Transverse colon (tissue), 4 donors: ENCODE measurements at regions not wholly inside any gene's neighbourhood (a gene's known extent, or its start where the extent isn't known, plus 50 kb on each side); places are given as distances from the start of the nearest gene placed in this dataset.
A peak's percentile ranks its signal among the peaks of the same experiment; 100 is the strongest.

Experiments used
- DNase-seq: peaks from one replicate; pipeline ENCODE4 v3.0.0-alpha.2; 2019
- H3K27ac ChIP-seq, 4 donors: fragments of 200-600 bp; sonication (generic); 2 replicates each; pipeline ENCODE4 v1.5.1; 2016 to 2018; ENCODE audit warnings: inconsistent platforms in 4 of 4
- H3K27me3 ChIP-seq: fragments of 200-600 bp; sonication (generic); 2 replicates; pipeline ENCODE4 v1.5.1; 2017; ENCODE audit warnings: inconsistent platforms
- H3K36me3 ChIP-seq, 4 donors: fragments of 200-600 bp; sonication (generic); 2 replicates each; pipeline ENCODE4 v1.5.1; 2017 to 2019; ENCODE audit warnings: inconsistent platforms in 4 of 4
- H3K4me1 ChIP-seq, 4 donors: fragments of 200-600 bp; sonication (generic); 2 replicates each; pipeline ENCODE4 v1.5.1; 2017 to 2020; ENCODE audit warnings: inconsistent platforms in 4 of 4
- H3K4me3 ChIP-seq, 4 donors: fragments of 200-600 bp; sonication (generic); 1 replicate in 1 of 4; 2 replicates in 3 of 4; pipeline versions ENCODE4 v1.5.1 to v1.6.1; 2017 to 2019; ENCODE audit warnings: inconsistent platforms in 4 of 4
- H3K9me3 ChIP-seq, 2 donors: fragments of 200-600 bp; sonication (generic); 2 replicates each; pipeline ENCODE4 v1.5.1; 2017 to 2019; ENCODE audit warnings: inconsistent platforms in 2 of 2
- EP300 ChIP-seq: sonication (generic); formaldehyde crosslinking; IDR thresholded peaks from one replicate; pipeline ENCODE4 v1.6.1; 2017; ENCODE audit warnings: antibody characterized with exemption, low read depth
- POLR2A ChIP-seq: fragments of 450-650 bp; IDR thresholded peaks from one replicate; pipeline ENCODE4 v1.6.1; 2016; ENCODE audit warnings: antibody characterized with exemption, mild to moderate bottlenecking, moderate library complexity
- POLR2AphosphoS5 ChIP-seq, 3 donors: sonication (generic); formaldehyde crosslinking; IDR thresholded peaks; one replicate each; pipeline ENCODE4 v1.6.1; 2016; ENCODE audit warnings: antibody characterized with exemption in 3 of 3
- WGBS, 2 donors: methylation state at CpG; one replicate each; pipeline ENCODE4 v1.1.5; 2018; ENCODE audit warnings: low coverage in 1 of 2; 5-methylcytosine and 5-hydroxymethylcytosine counted together
- in situ Hi-C, 4 donors: fragments of 200-750 bp; cut with MboI; loops; one replicate each; pipeline versions ENCODE4 v1.15.0 to v1.15.1; 2017; ENCODE audit warnings: low sequenced_read_pairs in 3 of 4, low pct_ligation_motif_present in 1 of 4, low pct_unique_long_range_greater_than_20kb in 1 of 4
- intact Hi-C: fragments of 100-400 bp; cut with DNase I; formaldehyde crosslinking; loops from one replicate; pipeline ENCODE4 v1.15.1; 2023; ENCODE audit warnings: low total_unique reads
- TF ChIP-seq, protein P1 (sequence below), 5 experiments: fragments of 200-600 bp in 3 of 5; fragments of 450-650 bp in 2 of 5; sonication (generic) in 3 of 5; IDR thresholded peaks; 1 replicate in 2 of 5; 2 replicates in 3 of 5; pipeline ENCODE4 v1.5.1; 2016 to 2017; ENCODE audit warnings: antibody characterized with exemption in 5 of 5, inconsistent platforms in 3 of 5, mild to moderate bottlenecking in 2 of 5, moderate library complexity in 1 of 5

DNA sequence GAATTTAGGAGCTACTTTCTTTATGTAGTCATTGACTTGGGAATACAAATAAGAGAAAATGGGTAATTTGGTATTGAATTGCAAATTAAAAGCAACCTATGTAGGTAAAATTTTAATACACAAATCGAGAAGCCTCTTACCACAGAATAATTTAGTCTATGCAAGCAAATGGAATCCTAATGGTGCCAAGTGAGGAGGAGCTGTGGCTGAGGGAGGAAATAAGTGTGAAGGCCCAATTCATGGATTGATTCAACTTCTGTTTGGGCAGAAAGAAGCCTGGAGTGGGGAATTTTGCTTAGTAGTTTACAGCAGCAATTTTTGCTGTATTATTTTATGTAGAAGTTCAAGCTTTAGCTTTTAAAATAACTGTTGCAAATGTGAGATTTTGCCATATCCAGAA, 291.9 kb downstream of the OXSM start:
- TF ChIP-seq POLR2AphosphoS5 (IDR thresholded peaks at IDR 0.05) (no peak), EP300 (no peak), POLR2A (no peak)
- TF ChIP-seq, protein P1, sequence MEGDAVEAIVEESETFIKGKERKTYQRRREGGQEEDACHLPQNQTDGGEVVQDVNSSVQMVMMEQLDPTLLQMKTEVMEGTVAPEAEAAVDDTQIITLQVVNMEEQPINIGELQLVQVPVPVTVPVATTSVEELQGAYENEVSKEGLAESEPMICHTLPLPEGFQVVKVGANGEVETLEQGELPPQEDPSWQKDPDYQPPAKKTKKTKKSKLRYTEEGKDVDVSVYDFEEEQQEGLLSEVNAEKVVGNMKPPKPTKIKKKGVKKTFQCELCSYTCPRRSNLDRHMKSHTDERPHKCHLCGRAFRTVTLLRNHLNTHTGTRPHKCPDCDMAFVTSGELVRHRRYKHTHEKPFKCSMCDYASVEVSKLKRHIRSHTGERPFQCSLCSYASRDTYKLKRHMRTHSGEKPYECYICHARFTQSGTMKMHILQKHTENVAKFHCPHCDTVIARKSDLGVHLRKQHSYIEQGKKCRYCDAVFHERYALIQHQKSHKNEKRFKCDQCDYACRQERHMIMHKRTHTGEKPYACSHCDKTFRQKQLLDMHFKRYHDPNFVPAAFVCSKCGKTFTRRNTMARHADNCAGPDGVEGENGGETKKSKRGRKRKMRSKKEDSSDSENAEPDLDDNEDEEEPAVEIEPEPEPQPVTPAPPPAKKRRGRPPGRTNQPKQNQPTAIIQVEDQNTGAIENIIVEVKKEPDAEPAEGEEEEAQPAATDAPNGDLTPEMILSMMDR (IDR thresholded peaks at IDR 0.05): no peak
- Histone ChIP-seq H3K4me1 (no peaks in the 10 kb centered on the region), H3K27ac (no peak overlapping the region), H3K4me3 (no peak overlapping the region), H3K9me3 (no peaks in the 10 kb centered on the region), H3K36me3 (no peaks in the 10 kb centered on the region), H3K27me3 (no peaks in the 10 kb centered on the region)
- intact Hi-C loops: no loop called here
- DNase-seq: no peak
- 49 to 86% methylated on average over 1 of the region's 1 CpG for WGBS, 2 donors
- in situ Hi-C loops: no loop called here

DNA sequence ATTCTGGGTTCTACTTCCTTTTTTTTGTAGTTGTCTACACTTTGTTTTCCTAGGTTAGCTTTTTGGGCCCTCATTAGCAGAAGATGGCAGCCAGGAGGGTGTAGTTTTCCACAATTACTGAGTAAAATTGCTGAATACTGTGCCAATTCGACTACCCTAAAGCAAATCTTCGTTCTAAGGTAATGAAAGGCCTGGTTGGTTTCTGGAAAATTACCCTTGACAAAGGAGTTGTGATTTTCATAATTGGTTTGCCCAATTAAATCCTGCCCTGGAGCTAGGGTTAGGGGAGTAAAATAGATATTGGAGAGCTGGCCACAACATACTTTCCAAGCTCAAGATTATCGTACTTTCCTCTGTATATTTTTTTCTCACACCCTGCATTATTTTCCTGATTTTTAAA, 293.0 kb downstream of the OXSM start:
- in situ Hi-C loops: no loop called here
- Histone ChIP-seq H3K36me3 (no peaks in the 10 kb centered on the region), H3K4me3 (no peak overlapping the region), H3K9me3 (peaks cover 0 to 8% of the 10 kb centered on the region in 2 donors), H3K27ac (no peak overlapping the region), H3K4me1 (no peaks in the 10 kb centered on the region), H3K27me3 (no peaks in the 10 kb centered on the region)
- WGBS, 2 donors: 77 to 100% methylated on average over 1 to 3 of the region's 3 CpGs
- TF ChIP-seq, protein P1 (IDR thresholded peaks at IDR 0.05): no peak
- TF ChIP-seq POLR2AphosphoS5 (IDR thresholded peaks at IDR 0.05) (no peak), EP300 (no peak), POLR2A (no peak)
- intact Hi-C loops: no loop called here
- no peak for DNase-seq

DNA sequence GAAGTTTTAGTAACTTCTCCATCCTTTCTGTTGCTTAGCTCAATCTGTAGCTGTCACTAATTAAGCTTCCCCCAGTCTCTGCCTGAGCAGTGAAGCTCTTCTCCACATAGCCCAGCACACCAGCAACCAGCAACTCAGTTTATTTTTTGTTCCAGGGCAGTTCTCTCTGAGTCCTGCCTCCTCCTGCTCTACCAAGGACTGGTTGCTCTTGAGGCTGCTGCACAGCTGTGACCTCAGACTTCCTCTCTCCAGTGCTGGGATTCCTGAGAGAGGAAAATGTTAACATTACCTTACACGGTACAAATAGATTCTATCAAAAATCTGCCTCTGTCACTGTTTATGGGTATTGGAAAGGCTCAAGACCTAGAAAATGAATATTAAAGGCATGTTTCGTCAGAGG, 294.7 kb downstream of the OXSM start:
- in situ Hi-C loops (no loop called here), intact Hi-C loops (no loop called here)
- Histone ChIP-seq H3K27ac (peak overlapping the region in 1 of 4 donors; percentile 6), H3K4me1 (no peaks in the 10 kb centered on the region), H3K4me3 (no peak overlapping the region), H3K27me3 (no peaks in the 10 kb centered on the region), H3K36me3 (no peaks in the 10 kb centered on the region), H3K9me3 (peaks cover 0 to 13% of the 10 kb centered on the region in 2 donors)
- TF ChIP-seq EP300: no peak
- no peak for TF ChIP-seq POLR2A
- TF ChIP-seq, protein P1 (IDR thresholded peaks at IDR 0.05): no peak
- no peak for TF ChIP-seq POLR2AphosphoS5 (IDR thresholded peaks at IDR 0.05)
- DNase-seq: no peak
- WGBS, 2 donors: 43 to 51% methylated on average over 2 of the region's 2 CpGs

DNA sequence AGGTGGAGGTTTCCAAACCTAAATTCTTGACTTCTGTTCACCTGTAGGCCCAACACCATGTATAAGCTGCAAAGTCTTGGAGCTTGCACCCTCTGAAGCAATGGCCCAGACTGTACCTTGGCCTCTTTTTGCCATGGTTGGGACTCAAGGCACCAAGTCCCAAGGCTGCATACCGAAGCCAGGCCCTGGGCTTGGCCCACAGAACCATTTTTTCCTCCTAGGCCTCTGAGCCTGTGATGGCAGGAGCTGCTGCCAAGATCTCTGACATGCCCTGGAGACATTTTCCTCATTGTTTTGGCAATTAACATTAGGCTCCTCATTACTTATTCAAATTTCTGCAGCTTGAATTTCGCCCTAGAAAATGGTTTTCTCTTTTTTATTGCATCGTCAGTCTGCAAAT, 297.9 kb downstream of the OXSM start:
- TF ChIP-seq POLR2AphosphoS5 (IDR thresholded peaks at IDR 0.05) (no peak), EP300 (no peak), POLR2A (no peak)
- TF ChIP-seq, protein P1 (IDR thresholded peaks at IDR 0.05): no peak
- intact Hi-C loops (no loop called here), in situ Hi-C loops (no loop called here)

More for the DNA sequence above, 297.9 kb downstream of the OXSM start:
- H3K4me3 ChIP-seq: no peak overlapping the region
- no peak for DNase-seq
- 63 to 79% methylated on average over 2 to 3 of the region's 3 CpGs for WGBS, 2 donors
- no peaks in the 10 kb centered on the region for H3K36me3 ChIP-seq
- peaks cover 0 to 15% of the 10 kb centered on the region in 2 donors for H3K9me3 ChIP-seq
- no peak overlapping the region for H3K27ac ChIP-seq
- no peaks in the 10 kb centered on the region for H3K27me3 ChIP-seq
- H3K4me1 ChIP-seq: no peaks in the 10 kb centered on the region
